Esophagus muscularis mucosa (tissue), 4 donors: ENCODE measurements at regions not wholly inside any gene's neighbourhood (a gene's known extent, or its start where the extent isn't known, plus 50 kb on each side); places are given as distances from the start of the nearest gene placed in this dataset.

ENCODE experiments used
- DNase-seq: peaks from one replicate; pipeline ENCODE4 v3.0.0-alpha.2; 2017; ENCODE audit errors: extremely low spot score
- H3K27ac ChIP-seq, 4 donors: fragments of 200-600 bp; sonication (generic); replicated peaks in 1 of 4; 1 replicate in 3 of 4; 2 replicates in 1 of 4; pipeline ENCODE4 v1.5.1; 2016 to 2019; ENCODE audit warnings: mild to moderate bottlenecking in 1 of 4
- H3K27me3 ChIP-seq, 4 donors: fragments of 200-600 bp; sonication (generic); one replicate each; pipeline versions ENCODE4 v1.5.1 to v1.6.0; 2016 to 2019
- H3K36me3 ChIP-seq, 4 donors: fragments of 200-600 bp; sonication (generic); one replicate each; pipeline ENCODE4 v1.5.1; 2016 to 2019
- H3K4me1 ChIP-seq, 4 donors: fragments of 200-600 bp; sonication (generic); one replicate each; pipeline ENCODE4 v1.5.1; 2016 to 2019
- H3K4me3 ChIP-seq, 4 donors: fragments of 200-600 bp; sonication (generic); 1 replicate in 2 of 4; 2 replicates in 2 of 4; pipeline ENCODE4 v1.5.1; 2016 to 2019; ENCODE audit warnings: mild to moderate bottlenecking in 4 of 4, moderate library complexity in 1 of 4
- H3K9me3 ChIP-seq, 4 donors: fragments of 200-600 bp; sonication (generic); 1 replicate in 3 of 4; 2 replicates in 1 of 4; pipeline ENCODE4 v1.5.1; 2016 to 2019
- EP300 ChIP-seq: sonication (generic); formaldehyde crosslinking; IDR thresholded peaks from one replicate; pipeline ENCODE4 v1.6.1; 2017; ENCODE audit warnings: antibody characterized with exemption
- POLR2A ChIP-seq: fragments of 450-650 bp; IDR thresholded peaks from one replicate; pipeline ENCODE4 v1.6.1; 2017; ENCODE audit warnings: antibody characterized with exemption, moderate library complexity, mild to moderate bottlenecking, low read depth
- POLR2AphosphoS5 ChIP-seq, 2 donors: sonication (generic); formaldehyde crosslinking; IDR thresholded peaks; one replicate each; pipeline ENCODE4 v1.6.1; 2017; ENCODE audit warnings: antibody characterized with exemption in 2 of 2
- WGBS: methylation state at CpG from one replicate; pipeline ENCODE4 v1.1.5; 2018; 5-methylcytosine and 5-hydroxymethylcytosine counted together
- intact Hi-C: fragments of 100-400 bp; cut with DNase I; formaldehyde crosslinking; loops from one replicate; pipeline ENCODE4 v1.15.1; 2023
- TF ChIP-seq, protein P1 (sequence below), 3 experiments: fragments of 200-600 bp in 2 of 3; fragments of 450-650 bp in 1 of 3; sonication (generic) in 2 of 3; IDR thresholded peaks; one replicate each; pipeline ENCODE4 v1.5.1; 2017 to 2019; ENCODE audit warnings: antibody characterized with exemption in 3 of 3, mild to moderate bottlenecking in 2 of 3, moderate library complexity in 1 of 3

DNA sequence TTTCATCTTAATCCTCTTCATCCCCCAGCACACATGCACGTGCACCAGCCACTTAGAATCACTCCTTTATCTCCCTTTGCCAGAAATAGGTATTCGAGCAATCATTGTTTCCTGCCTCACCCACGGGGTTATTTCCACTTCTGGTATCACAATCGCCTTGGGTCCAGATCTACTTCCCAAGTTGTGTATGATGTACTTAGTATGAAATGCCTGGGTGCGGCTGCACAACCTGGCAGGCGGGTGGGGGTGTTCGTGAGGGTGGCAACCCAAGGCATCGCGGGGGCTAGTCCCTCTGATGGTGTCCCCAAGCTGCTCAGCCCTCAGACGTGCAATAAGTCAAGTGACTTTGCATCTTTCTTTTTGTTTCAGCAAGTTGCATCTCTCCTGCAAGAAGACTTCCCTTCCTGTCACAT, 475.6 kb downstream of the MIAT start:
- TF ChIP-seq, protein P1, sequence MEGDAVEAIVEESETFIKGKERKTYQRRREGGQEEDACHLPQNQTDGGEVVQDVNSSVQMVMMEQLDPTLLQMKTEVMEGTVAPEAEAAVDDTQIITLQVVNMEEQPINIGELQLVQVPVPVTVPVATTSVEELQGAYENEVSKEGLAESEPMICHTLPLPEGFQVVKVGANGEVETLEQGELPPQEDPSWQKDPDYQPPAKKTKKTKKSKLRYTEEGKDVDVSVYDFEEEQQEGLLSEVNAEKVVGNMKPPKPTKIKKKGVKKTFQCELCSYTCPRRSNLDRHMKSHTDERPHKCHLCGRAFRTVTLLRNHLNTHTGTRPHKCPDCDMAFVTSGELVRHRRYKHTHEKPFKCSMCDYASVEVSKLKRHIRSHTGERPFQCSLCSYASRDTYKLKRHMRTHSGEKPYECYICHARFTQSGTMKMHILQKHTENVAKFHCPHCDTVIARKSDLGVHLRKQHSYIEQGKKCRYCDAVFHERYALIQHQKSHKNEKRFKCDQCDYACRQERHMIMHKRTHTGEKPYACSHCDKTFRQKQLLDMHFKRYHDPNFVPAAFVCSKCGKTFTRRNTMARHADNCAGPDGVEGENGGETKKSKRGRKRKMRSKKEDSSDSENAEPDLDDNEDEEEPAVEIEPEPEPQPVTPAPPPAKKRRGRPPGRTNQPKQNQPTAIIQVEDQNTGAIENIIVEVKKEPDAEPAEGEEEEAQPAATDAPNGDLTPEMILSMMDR (IDR thresholded peaks at IDR 0.05): no peak
- TF ChIP-seq POLR2A: no peak
- TF ChIP-seq POLR2AphosphoS5 (IDR thresholded peaks at IDR 0.05): no peak
- TF ChIP-seq EP300: no peak
- intact Hi-C loops: no loop called here
- H3K4me1 ChIP-seq: peaks cover 4 to 27% (median 18%) of the 10 kb centered on the region in 4 donors
- H3K27ac ChIP-seq: no peak overlapping the region
- DNase-seq: no peak
- no peak overlapping the region for H3K4me3 ChIP-seq
- no peaks in the 10 kb centered on the region for H3K27me3 ChIP-seq
- no peaks in the 10 kb centered on the region for H3K36me3 ChIP-seq
- H3K9me3 ChIP-seq: peaks cover 0 to 9% (median 4%) of the 10 kb centered on the region in 4 donors
- 48% methylated on average over 10 of the region's 10 CpGs for WGBS

DNA sequence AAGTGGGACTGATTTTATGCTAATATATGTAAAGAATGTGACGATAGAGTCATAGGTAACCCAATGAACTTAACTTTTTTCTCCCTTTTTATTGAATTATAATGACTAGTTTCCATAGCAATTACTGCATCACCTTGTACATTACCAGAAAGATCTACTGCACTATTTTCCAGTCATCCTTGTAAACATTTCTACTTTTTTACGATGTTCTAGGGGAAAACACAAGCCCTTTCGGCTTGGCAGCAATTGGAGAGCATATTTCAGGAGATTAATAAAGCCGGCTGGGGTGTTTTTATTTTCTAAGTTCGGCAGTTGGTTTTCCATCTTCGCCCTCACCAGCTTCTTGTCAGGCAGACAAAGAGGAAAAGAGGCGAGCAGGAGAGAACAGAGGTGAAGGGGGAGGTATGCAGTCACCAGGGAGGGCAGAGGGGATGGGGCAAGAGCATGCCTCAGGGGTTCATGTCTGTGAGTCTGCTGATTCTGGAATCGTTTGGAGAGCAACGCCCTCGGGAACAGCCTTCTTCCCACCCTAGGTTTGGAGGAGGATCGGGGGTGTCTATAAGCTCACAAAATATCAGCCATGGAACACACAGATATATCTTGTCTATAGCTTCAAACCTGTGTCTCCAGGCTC, 476.4 kb downstream of the MIAT start:
- Histone ChIP-seq H3K4me1 (peaks cover 0 to 20% (median 12%) of the 10 kb centered on the region in 4 donors), H3K4me3 (no peak overlapping the region), H3K27ac (peak overlapping the region in 1 of 4 donors; percentile 48), H3K36me3 (no peaks in the 10 kb centered on the region), H3K27me3 (no peaks in the 10 kb centered on the region), H3K9me3 (peaks cover 0 to 9% (median 4%) of the 10 kb centered on the region in 4 donors)
- TF ChIP-seq POLR2A (no peak), EP300 (no peak), POLR2AphosphoS5 (IDR thresholded peaks at IDR 0.05) (no peak)
- TF ChIP-seq, protein P1 (IDR thresholded peaks at IDR 0.05): no peak
- WGBS: 67% methylated on average over 11 of the region's 11 CpGs
- intact Hi-C loops: no loop called here
- no peak for DNase-seq

DNA sequence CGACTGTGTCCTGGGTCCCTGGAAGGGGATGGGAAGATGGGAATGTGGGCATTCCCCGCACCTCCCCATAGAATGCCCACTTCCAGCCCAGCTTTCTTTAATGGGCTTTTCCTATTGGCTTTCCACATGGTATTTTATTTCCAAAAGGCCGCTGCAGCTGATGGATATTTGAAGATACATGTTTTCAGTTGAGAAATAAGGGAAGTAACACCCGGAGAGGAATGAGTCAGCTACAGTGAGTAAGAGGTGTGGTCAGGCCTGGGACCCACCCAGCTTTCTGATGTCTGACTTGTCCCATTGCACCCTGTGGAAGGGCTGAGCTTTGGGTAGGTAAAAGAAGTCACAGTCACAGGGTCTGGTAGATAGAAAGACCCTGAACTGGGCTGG, 476.9 kb downstream of the MIAT start:
- Histone ChIP-seq H3K4me1 (peaks cover 0 to 15% (median 7%) of the 10 kb centered on the region in 4 donors), H3K27ac (peak overlapping the region in 1 of 4 donors; percentile 48), H3K9me3 (peaks cover 0 to 9% (median 4%) of the 10 kb centered on the region in 4 donors), H3K4me3 (no peak overlapping the region), H3K27me3 (no peaks in the 10 kb centered on the region), H3K36me3 (no peaks in the 10 kb centered on the region)
- TF ChIP-seq EP300: no peak
- no peak for TF ChIP-seq POLR2A
- no peak for TF ChIP-seq POLR2AphosphoS5 (IDR thresholded peaks at IDR 0.05)
- TF ChIP-seq, protein P1 (IDR thresholded peaks at IDR 0.05): no peak
- 78% methylated on average over 4 of the region's 4 CpGs for WGBS
- no peak for DNase-seq
- intact Hi-C loops: no loop called here

DNA sequence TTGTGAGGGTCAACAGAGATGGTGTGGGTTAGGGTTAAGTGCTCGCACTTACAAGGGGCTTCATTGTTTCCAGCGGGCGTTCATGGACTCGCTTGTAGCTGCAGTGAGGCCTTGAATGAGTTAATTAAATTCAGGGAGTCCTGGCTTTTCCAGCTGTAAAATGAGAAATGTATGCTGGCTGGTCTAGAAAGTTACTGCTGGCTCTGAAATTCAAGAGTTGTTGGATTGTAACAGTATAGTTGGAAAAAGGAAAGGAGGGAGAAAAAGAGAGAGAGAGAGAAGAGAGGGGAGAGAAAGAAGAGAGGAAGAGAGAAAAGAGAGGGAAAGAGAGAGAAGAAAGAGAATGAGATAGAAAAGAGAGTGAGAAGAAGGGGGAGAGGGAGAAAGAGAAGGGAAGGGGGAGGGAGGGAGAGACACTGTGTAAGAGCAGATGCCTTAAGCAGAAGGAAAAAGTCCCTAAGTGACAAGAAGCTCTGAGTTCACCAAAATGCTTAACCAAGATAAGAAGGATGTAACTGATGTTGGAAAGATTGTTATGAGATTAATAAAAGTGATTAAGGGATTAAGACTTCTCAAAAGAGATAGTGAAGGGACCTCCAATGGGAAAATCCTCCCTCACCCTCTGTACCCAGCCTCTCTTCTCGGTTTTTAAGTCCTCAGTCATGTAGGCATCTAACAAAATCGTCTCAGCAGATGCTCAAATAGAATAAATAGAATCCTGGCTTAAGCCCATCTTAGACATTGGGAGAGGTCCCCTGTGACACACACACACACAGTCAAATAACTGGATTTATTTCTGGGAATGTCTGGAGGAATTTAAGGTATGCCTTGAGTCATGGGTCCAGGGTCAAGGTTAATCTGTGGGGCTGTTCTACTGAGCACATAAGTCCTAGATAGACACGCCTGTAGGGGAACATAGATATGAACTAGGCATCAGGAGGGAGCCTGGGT, 477.9 kb downstream of the MIAT start:
- no peak for DNase-seq
- peaks cover 0 to 19% (median 12%) of the 10 kb centered on the region in 4 donors for H3K4me1 ChIP-seq
- H3K9me3 ChIP-seq: peaks cover 0 to 9% (median 4%) of the 10 kb centered on the region in 4 donors
- H3K36me3 ChIP-seq: no peaks in the 10 kb centered on the region
- WGBS: 74% methylated on average over 7 of the region's 7 CpGs
- H3K27me3 ChIP-seq: no peaks in the 10 kb centered on the region
- no peak overlapping the region for H3K4me3 ChIP-seq
- TF ChIP-seq, protein P1 (IDR thresholded peaks at IDR 0.05): no peak
- TF ChIP-seq POLR2AphosphoS5 (IDR thresholded peaks at IDR 0.05): no peak
- TF ChIP-seq POLR2A: no peak
- intact Hi-C loops: no loop called here
- H3K27ac ChIP-seq: no peak overlapping the region
